OCI-LY3 (cell line): ENCODE measurements at regions not wholly inside any gene's neighbourhood (a gene's known extent, or its start where the extent isn't known, plus 50 kb on each side); places are given as distances from the start of the nearest gene placed in this dataset.

ENCODE experiments used
- H2AFZ ChIP-seq: fragments of 200-600, 300-600 bp; shearing (Covaris generic); 2 replicates; pipeline ENCODE4 v1.6.0; 2014; ENCODE audit warnings: antibody characterized with exemption, low read depth, low read length
- H3K27ac ChIP-seq: fragments of 200-600, 300-600 bp; sonication (generic); 2 replicates; pipeline ENCODE4 v1.5.1; 2014; ENCODE audit warnings: mild to moderate bottlenecking, low read length, moderate library complexity, mixed read lengths
- H3K27me3 ChIP-seq: fragments of 200-600, 300-600 bp; sonication (generic); 2 replicates; pipeline ENCODE4 v1.6.1; 2014; ENCODE audit warnings: low read depth, low read length, mixed read lengths
- H3K36me3 ChIP-seq: fragments of 200-600, 300-600 bp; sonication (generic); replicated peaks from 2 replicates; pipeline ENCODE3; 2014; ENCODE audit warnings: low read depth, low read length, mixed read lengths
- H3K4me1 ChIP-seq: fragments of 300-600, 200-600 bp; sonication (generic); 2 replicates; pipeline ENCODE4 v1.6.1; 2014; ENCODE audit warnings: low read length, mixed read lengths
- H3K4me2 ChIP-seq: fragments of 200-600, 300-600 bp; sonication (generic); 2 replicates; pipeline ENCODE4 v1.6.1; 2014; ENCODE audit warnings: low read length, mixed read lengths
- H3K4me3 ChIP-seq: fragments of 300-600, 200-600 bp; sonication (generic); 2 replicates; pipeline ENCODE4 v1.5.1; 2014; ENCODE audit warnings: antibody characterized with exemption, mild to moderate bottlenecking, low read length, moderate library complexity
- H3K79me2 ChIP-seq: fragments of 300-600, 200-600 bp; shearing (Covaris generic); 2 replicates; pipeline ENCODE4 v1.6.1; 2014; ENCODE audit warnings: mild to moderate bottlenecking, low read length, mixed read lengths
- H3K9ac ChIP-seq: fragments of 300-600, 200-600 bp; shearing (Covaris generic); 2 replicates; pipeline ENCODE4 v1.6.0; 2014; ENCODE audit warnings: mild to moderate bottlenecking, low read length, moderate library complexity
- H3K9me3 ChIP-seq: fragments of 200-600, 300-600 bp; shearing (Covaris generic); 2 replicates; pipeline ENCODE4 v1.6.1; 2014; ENCODE audit warnings: low read length, mixed read lengths; ENCODE audit not compliant: insufficient read depth
- H4K20me1 ChIP-seq: fragments of 200-600, 300-600 bp; sonication (generic); 2 replicates; pipeline ENCODE4 v1.6.1; 2016; ENCODE audit warnings: low read length, mixed read lengths; ENCODE audit not compliant: insufficient read depth
- EZH2phosphoT487 ChIP-seq: fragments of 200-600 bp; shearing (Covaris generic); IDR thresholded peaks from 2 replicates; pipeline ENCODE4 v1.6.1; 2018; ENCODE audit warnings: antibody characterized with exemption, mixed run types, low read depth
- TF ChIP-seq, protein P1 (sequence below): fragments of 200-600, 300-600 bp; sonication (generic); IDR thresholded peaks from 2 replicates; pipeline ENCODE4 v1.5.1; 2014; ENCODE audit warnings: antibody characterized with exemption, low read length, low read depth

DNA sequence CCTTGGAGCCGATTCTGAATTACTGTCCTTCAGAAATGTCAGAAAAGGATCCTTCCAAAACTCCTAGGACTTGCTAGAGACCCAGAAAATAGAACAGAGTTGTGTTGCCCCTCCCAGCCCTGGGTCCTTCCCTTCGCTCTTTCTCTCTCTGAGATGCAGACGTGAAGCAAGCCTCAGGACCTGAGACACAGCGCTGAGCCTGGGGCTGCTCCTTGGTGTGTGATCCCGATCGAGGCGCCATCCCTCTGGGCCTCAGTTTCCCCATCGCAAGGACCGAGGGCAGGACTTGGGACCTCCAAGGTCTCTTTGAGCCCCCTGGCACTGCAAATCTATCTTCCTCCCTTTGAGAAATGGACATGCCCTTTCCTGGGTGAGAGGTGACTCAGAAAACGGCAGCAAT is 533.5 kb downstream of the TBC1D22A start:
- Histone ChIP-seq H4K20me1 (no peaks in the 10 kb centered on the region), H2AFZ (no peak overlapping the region), H3K9me3 (no peaks in the 10 kb centered on the region), H3K27me3 (peaks cover 15% of the 10 kb centered on the region), H3K4me3 (no peak overlapping the region), H3K79me2 (no peaks in the 10 kb centered on the region), H3K9ac (no peak overlapping the region), H3K4me2 (no peak overlapping the region), H3K27ac (no peak overlapping the region), H3K4me1 (no peaks in the 10 kb centered on the region), H3K36me3 (no peaks in the 10 kb centered on the region)
- TF ChIP-seq, protein P1, sequence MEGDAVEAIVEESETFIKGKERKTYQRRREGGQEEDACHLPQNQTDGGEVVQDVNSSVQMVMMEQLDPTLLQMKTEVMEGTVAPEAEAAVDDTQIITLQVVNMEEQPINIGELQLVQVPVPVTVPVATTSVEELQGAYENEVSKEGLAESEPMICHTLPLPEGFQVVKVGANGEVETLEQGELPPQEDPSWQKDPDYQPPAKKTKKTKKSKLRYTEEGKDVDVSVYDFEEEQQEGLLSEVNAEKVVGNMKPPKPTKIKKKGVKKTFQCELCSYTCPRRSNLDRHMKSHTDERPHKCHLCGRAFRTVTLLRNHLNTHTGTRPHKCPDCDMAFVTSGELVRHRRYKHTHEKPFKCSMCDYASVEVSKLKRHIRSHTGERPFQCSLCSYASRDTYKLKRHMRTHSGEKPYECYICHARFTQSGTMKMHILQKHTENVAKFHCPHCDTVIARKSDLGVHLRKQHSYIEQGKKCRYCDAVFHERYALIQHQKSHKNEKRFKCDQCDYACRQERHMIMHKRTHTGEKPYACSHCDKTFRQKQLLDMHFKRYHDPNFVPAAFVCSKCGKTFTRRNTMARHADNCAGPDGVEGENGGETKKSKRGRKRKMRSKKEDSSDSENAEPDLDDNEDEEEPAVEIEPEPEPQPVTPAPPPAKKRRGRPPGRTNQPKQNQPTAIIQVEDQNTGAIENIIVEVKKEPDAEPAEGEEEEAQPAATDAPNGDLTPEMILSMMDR: no peak
- no peak for TF ChIP-seq EZH2phosphoT487

- H3K4me2 ChIP-seq: no peak overlapping the region
- no peaks in the 10 kb centered on the region for H3K36me3 ChIP-seq
- no peak overlapping the region for H3K9ac ChIP-seq
- no peak overlapping the region for H3K27ac ChIP-seq
- no peaks in the 10 kb centered on the region for H3K79me2 ChIP-seq
- H3K4me1 ChIP-seq: no peaks in the 10 kb centered on the region
- no peak for TF ChIP-seq EZH2phosphoT487
- TF ChIP-seq, protein P1: no peak
- H2AFZ ChIP-seq: no peak overlapping the region
- no peaks in the 10 kb centered on the region for H4K20me1 ChIP-seq
- no peaks in the 10 kb centered on the region for H3K9me3 ChIP-seq
- no peak overlapping the region for H3K4me3 ChIP-seq
- H3K27me3 ChIP-seq: peaks cover 15% of the 10 kb centered on the region
Observed at GRCh38 chr22:47295226-47295901, 532.9 kb downstream of the TBC1D22A start.

GRCh38 chr22:47294576-47294975 is 532.1 kb downstream of the TBC1D22A start:
- TF ChIP-seq EZH2phosphoT487: no peak
- TF ChIP-seq, protein P1: no peak
- H3K4me1 ChIP-seq: no peaks in the 10 kb centered on the region
- H3K4me3 ChIP-seq: no peak overlapping the region
- no peak overlapping the region for H3K4me2 ChIP-seq
- H3K9me3 ChIP-seq: no peaks in the 10 kb centered on the region
- no peak overlapping the region for H2AFZ ChIP-seq
- no peak overlapping the region for H3K27ac ChIP-seq
- no peaks in the 10 kb centered on the region for H3K79me2 ChIP-seq
- H3K9ac ChIP-seq: no peak overlapping the region
- H4K20me1 ChIP-seq: no peaks in the 10 kb centered on the region
- no peaks in the 10 kb centered on the region for H3K36me3 ChIP-seq
- H3K27me3 ChIP-seq: peaks cover 15% of the 10 kb centered on the region

DNA sequence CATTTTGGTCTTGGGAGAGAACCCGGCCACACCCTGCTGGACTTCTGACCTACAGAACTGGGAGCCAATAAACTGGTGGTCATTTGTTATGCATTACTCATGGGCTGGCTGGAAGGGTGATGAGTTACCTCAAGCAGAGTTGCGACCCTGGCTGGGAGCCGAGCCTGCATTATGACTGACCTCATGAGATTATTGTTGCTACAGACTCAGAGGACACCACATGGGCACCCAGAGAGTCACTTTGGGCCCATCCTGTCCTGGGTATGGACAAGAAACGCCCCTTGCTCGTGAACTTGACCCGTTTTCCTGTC is 531.7 kb downstream of the TBC1D22A start:
- Histone ChIP-seq H2AFZ (no peak overlapping the region), H3K9me3 (no peaks in the 10 kb centered on the region), H4K20me1 (no peaks in the 10 kb centered on the region), H3K4me3 (no peak overlapping the region), H3K27ac (no peak overlapping the region), H3K4me2 (no peak overlapping the region), H3K36me3 (no peaks in the 10 kb centered on the region), H3K4me1 (no peaks in the 10 kb centered on the region), H3K27me3 (peaks cover 15% of the 10 kb centered on the region), H3K79me2 (no peaks in the 10 kb centered on the region), H3K9ac (no peak overlapping the region)
- TF ChIP-seq, protein P1: no peak
- no peak for TF ChIP-seq EZH2phosphoT487
